HG03354 (cell line): ENCODE measurements at regions not wholly inside any gene's neighbourhood (a gene's known extent, or its start where the extent isn't known, plus 50 kb on each side); places are given as distances from the start of the nearest gene placed in this dataset.
A peak's percentile ranks its signal among the peaks of the same experiment; 100 is the strongest.
"Not testable (repeated sequence)": the region's sequence is repeated elsewhere in the genome, so short reads cannot be mapped to it uniquely, and the experiment has no call there.

Experiments used
- ATAC-seq: cut with Tn5 transposase; IDR thresholded peaks from one replicate; pipeline ENCODE4 v1.9.1; 2021; ENCODE audit warnings: mild to moderate bottlenecking; ENCODE audit not compliant: unreplicated experiment, poor library complexity, severe bottlenecking

DNA sequence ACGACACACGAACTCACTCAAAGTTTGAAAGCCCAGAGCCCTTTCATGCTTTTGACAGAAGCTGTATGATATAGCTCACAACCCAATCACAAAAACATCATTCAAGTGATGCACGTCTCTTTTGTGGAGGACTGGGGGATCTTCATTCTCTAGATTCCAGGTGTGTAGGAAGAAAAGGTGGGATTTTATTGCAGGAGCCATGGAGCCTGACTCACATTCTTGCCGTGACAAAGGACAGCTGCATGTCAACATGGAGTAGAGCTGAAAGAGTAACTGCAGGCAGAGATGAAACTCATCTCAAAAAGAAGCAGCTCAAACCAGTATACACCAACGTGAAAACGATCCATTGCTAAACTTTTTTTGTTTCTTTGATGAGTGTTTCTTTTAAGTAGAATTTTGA, 50.9 kb upstream of the PDE1A start:
- ATAC-seq, result no peak

DNA sequence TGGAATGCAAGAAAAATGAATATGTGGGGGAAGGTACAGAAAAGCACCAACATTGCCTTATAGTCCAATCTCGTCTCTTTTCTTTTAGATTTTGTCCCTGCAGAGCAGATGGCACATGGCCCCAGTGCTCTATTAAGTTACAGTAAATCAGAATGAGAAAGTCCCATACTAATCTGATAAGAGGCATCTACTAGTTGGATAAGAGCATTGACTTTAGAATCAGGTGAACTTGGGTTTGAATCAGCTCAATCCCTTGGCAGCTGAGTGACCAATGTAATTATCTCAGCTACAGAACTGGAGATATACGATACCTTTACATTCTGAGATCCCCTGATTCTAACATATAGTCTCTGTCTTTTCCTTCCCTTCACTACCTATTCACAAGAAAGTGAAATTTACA, 54.8 kb upstream of the PDE1A start:
- no peak for ATAC-seq

DNA sequence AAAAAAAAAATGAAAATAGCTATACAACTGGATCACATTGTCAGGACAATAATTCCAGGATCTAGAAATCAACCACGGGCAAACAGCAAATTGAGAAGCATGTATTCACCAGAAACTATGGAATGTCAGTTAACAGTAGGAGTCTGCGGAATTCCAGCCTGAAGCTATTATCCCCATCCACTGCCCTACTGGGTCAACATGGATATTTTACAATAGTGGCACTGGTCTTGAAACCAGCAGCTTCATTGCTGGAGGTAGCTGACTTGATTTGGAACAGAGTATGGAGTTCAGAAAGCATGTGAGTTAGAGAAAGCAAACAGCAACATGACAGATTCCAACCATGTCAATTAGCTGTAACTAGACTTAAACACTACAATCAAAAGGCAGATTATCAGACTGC, 55.7 kb upstream of the PDE1A start:
- no peak for ATAC-seq

DNA sequence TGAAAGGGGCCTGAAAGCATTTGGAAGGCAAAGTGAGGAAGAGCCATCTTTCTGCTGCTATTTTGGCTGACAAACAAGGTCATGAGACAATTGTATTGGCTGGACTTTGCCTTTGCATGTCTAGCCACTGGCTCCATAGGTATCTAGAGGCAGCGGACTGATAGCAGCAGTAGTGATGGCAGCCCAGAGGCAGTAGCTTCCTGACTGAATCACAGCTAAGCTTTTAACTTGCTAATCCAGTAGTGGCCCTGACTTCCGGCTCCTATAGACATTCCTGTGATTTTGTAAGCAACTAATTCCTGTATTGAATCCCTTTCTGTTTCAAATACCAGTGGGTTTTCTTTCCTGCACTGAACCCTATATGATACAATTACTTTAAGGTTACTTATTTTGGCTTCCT, 69.8 kb upstream of the PDE1A start:
- ATAC-seq, result no peak

DNA sequence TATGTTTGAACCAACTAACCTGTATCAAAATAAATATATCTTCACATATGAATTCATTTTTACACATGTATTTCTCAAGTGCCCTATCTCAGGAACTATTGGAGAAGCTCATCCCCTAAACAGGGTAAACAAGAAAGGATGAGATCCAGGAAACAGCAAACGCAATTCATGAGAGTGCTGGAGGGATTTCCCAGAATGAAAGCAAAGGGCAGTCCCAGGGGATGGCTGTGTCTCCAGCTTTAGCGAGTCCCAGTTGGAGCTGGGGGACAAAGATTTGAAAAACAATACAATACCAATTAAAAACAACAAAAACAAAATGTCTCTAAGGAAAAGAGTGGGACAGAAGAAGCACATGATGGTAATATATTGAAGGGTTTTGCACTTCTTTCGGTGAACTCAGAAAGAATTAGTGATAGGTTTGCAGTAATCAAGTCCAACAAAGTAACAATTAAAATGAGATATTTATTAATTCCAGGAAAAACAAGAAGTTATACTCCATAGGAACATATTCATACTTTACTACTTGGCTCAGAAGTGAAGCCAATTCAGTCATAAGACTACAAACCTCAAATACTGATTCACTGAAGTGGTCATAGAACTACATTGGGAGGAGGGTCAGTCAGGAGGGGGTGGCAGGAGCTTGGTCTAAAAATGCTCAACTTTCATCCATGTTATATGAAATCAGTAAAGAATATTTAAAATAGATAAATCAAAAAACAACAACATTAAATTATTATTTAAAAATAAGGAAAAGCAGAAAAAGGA, 73.1 kb upstream of the PDE1A start:
- ATAC-seq, result no peak

DNA sequence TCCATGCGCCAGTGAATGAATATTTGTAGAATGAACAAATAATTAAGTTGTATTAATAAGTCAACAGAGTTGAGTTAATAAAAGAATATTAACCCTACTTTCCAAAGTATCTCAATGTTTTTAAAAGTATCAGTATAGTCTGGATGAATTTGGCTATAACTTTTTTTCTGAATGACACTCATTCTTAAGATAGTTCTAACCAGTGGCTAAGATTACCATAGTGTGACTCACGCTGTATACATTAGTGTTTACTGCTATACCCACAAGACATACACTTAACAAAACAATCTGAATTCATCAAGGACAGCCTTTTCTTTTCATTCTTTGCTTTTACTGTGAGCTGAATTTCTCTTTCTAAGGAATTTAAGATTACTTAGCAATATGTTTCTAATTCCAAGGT, 77.0 kb upstream of the PDE1A start:
- no peak for ATAC-seq

DNA sequence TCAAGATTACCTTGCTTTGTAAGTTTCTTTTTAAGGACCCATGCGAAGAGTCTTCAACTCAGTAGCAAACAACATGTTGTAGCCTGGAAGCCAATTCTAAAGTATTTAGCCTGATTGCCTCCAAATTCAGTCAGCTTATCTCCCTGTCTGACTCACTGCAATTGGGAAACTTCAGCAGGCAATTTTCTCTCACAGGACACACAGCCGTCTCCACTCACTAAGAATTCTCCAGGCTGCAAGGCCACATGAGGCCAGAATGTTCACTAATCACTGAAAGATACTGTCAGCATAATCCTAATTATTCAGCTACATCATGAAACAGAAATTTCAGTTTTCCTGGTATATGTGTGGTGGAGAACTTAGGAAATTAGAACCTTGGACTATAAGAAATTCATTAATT, 78.1 kb upstream of the PDE1A start:
- ATAC-seq, result no peak

DNA sequence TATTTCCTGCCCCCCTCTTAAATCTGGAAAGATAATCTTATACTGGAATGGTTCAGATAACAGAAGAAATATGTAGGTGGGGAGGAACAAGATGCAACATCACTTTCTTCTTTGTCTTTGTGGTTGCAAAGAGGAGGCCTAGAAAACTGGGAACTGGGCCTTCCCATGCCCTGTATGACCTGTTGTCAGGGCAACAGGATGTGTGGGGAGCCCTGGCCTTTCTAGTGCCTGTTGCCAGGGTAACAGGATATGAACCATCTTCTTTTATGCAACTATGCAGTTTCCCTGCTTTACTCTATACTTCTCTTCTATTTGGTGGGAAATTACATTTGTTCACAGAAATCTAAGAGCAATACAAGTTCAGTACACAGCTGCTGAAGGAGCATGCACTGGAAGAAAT, 79.8 kb upstream of the PDE1A start:
- ATAC-seq, result no peak

DNA sequence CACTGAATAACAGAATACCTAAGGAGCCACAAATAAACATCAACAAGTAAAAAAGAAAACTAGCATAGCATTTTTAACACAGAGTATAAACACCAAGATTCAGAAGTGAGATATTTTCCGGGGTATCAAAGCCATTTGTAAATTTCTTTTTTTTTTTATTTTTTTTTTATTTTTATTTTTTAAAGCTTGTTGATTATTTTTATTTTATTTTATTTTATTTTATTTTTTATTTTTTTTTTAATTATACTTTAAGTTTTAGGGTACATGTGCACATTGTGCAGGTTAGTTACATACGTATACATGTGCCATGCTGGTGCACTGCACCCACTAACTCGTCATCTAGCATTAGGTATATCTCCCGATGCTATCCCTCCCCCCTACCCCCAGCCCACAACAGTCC, 81.7 kb upstream of the PDE1A start:
- not testable (repeated sequence) for ATAC-seq

DNA sequence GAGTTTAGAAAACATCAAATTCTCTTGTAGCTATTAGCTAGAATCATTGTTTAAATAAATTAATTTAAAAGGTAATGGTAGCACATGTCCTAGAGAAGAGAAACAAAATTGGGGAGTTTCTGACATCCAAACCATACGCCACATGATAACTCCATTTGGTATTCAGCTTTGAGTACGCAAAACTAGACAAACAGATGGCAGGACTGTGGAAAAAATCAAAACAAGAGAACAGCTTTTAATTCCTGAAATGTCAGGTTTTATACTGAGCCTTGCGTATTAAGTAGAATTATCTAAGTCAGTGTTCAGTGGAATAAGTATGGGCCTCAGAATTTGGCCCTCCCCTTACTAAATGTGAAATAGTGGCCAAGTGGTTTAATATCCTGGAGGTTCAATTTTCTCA, 82.4 kb upstream of the PDE1A start:
- no peak for ATAC-seq

DNA sequence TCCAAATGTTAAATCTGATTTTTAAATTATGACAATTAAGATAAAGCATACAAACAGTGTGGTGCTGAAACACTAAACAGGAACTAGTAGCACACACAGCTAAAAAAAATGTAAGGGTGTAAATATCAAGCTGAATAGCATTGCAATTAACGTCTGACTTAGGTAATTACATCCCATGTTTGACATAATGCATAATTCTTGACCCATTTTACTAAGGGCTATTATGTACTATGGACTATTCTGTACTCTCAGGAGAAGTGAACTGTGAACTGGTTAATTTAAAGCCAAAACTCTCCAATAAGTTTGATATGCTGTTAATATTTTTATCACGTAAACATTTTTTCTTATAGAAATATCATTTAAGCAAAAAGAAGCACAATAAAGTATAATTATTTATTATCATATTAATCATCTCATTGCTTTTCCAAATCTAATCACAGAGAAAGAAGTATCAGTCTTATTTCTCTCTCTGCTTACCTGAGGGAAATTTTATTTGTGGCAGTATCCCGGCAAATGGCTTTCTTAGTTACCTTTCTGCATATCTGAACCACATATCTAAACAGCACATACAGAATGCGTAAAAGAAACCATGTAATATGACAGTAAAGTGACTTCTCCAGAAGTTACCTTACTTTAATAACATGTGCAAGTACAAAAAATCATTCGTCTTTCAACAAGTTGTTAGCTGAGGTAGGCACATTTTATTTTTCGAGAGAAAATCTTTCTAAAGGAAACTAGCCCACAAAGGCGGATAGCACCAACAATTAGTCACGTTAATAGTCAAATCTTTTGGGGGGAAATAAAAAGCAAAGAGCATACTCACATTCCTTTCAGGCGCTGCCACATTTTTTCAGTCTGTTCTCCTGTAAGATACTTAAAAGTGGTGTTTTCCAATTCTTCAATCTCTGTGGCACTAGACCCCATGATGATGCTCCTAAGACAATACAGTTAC, 94.9 kb upstream of the PDE1A start:
- ATAC-seq, result no peak

DNA sequence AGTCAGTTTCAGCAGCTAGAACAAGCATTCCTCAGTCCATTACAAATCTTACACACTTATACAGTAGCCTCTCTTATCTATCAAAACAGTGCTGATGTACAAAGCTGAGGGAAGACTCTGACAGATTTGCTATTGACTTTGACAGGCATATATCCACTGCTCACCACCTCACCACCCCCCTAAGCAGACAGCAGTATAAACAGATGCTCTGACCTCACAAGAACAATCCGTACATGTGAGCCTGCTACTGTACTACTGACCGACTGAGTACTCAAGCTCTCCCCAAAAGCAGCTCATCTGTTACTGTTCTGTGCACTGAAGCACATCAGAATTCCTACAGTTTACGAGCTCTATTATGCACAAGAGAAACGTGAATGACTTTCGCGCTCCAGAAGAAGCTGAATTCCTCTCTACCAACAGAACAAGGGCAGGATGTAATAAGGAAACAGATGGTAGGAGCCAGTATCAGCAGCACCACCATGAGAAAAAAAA, 95.6 kb upstream of the PDE1A start:
- no peak for ATAC-seq

DNA sequence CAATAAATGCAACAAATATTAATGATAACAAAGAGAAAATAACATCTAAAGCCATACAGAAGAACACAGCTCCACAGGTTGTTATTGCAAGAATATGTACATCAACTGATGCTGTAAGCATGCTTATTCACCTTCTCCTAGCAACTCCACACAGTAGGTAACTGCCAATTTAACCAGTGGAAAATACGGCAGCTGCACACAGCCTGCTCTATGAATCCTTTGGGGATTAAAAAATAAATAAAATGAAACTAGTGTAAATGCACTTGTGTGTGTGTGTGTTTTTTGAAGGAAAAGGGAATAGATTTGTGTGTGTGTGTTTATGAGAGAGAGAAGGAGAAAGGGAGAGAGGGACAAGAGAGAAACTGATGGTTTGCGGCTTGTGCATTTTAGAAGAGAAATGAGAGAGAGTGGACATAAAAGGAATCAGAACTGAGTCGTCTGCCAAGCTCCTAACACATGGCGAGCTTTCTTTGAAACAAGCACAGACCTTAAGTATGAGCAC, 96.2 kb upstream of the PDE1A start:
- ATAC-seq, result no peak

DNA sequence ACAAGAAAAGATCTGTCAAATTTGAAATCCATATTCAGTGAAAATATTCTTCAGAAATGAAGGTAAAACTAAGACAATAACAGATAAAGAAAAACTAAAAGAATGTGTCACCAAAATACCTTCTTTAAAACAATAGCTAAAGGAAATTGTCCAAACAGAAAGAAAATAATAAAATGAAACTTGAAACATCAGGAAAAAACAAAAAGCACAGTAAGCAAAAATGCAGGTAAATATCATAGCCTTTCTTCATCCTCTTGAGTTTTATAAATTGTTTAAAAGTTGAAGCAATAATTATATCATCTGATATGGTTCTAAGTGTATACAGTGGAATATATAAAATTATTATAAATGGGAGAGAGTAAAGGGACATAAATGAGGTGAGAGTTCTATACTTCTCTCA, 103.8 kb upstream of the PDE1A start:
- no peak for ATAC-seq

DNA sequence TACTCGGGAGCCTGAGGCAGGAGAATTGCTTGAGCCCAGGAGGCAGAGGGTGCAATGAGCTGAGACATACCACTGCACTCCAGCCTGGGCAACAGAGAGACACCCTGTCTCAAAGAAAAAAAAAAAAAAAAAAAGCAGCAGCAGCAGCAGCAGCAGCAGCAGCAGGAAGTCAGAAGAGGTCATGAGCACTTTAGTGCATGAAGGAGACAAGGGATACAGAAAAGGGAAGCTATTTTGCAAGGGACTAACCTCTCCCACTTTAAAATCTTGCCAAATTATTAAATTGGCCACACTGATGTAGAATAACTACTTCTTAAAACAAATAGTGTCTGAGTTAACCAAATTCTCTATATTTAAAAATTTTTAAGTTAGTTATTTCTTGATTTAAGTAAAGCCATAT, 113.4 kb upstream of the PDE1A start:
- ATAC-seq, result no peak

DNA sequence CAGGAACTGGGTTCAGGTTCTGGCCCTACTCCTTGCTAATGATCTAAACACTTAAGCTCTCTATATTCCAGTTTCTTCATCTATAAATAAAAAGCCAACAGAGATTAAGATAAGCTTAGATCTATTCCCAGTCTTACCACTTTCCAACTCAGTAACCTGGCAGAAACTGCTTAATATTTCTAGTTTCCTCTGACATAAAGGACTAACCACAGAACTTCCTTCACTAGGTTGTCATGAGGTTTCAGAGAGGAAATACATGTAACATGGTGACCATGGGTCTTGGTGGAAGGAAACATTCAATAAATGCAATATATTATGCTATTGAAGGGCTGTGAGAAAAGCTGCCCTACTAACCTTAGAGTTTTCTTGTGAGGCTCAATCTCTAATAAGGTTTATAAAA, 114.4 kb upstream of the PDE1A start:
- ATAC-seq, result peak; percentile 77

DNA sequence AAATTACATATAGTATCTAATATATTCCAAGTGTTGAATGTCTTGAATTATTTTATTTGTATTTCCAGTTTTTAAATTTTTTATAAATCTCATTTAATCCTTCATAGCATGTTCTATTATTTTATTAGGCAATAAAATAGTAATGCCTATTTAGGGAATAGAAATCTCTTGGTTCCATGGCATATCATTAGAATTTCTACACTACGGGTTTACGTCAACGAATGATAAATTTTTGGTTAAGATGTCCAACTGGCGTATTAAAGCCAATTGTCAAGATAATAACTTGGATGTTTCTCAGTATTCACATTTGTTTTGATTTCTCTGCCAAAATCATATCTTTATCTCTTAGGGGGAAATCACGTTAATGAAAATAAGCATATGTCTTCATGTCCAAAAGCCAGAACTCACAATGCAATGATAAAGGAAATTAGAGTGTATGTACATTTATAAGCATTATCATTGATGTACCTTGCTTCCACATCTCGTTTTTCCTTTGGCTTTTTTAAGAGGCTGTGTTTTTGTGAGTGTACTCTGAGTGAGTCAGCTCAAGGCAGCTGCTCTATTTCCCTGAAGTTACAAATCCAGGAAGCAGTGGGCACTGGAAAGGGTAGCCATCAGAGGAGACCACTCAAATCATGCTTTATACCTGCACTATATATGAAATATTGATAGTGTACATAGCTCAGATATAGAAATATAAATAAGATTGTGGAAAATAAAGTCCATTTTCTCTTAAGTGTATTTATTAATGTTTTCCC, 115.8 kb upstream of the PDE1A start:
- no peak for ATAC-seq

DNA sequence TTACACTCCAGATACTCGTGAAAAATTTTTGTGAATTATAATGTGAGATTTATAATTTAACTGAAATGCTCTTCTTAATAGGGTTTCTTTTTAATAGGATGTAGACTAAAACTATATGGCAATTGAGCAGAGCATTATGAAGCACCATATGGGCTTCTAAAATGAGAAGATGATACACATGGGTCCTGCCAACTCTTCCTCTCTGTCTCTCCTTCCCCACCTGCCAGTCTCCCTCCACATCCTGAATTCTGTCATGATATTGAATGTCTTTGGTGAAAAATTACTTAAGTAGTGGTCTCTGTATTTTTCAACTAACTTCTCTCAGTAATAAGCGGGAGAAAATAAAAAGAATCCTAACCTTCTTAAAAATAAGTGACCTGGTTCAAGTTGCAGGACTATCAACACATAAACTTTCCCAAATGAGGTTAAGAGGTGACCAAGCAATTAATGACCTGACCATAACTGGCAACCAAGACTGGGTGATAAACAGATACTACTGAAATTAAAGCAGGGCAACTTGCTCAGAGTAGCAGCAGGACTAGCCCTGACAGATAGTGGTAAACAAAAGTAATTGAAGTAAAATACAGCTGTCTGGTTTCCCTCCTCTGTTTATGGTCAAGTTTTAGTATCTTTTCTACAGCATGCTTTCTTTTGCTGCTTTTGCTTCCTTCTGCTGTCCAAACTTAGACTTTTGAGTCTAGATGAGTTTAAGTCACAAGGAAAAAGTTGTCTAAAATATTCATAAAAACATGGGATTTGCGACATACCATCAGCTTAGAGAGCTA, 117.1 kb upstream of the PDE1A start:
- ATAC-seq, result no peak

DNA sequence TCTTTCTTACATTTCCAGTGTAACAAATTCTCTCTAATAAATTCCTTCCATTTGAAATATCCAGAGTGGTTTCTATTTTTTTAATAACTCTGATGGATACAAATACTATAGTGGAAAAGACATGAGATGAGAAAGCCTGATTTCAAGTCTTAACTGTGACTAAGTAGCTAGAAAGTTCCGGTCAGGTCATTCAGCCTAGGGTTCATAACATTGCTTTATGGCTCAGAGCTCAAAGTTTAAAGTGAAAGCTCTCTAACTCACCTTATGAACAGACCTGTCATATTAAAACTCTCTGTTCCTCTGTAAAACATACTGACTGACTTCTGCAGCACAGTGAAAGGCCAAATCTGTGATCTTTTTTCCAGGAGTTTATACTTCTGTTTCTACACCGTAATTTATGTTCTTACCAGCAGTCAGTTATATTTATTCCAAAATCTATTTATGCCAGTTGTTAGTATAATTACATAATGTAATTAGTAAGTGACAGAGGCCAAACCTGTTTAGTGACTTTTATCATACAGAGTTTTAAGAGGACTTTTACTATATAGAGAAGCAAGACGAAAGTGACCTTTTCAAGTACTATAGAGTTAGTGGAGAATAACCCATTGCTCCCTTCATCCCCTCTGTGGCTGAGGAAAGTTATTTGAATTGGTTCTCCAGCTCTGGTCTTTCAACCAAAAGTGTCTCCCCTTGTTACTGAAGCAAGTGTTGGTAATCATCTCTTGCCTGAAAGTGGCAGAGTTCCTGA, 118.8 kb upstream of the PDE1A start:
- ATAC-seq, result peak; percentile 56
